C1 segment of cervical spinal cord (tissue), 14 donors: ENCODE measurements at regions not wholly inside any gene's neighbourhood (a gene's known extent, or its start where the extent isn't known, plus 50 kb on each side); places are given as distances from the start of the nearest gene placed in this dataset.
"Not testable (repeated sequence)": the region's sequence is repeated elsewhere in the genome, so short reads cannot be mapped to it uniquely, and the experiment has no call there.

Experiments used
- DNase-seq, 14 donors: peaks; one replicate each; lab custom pipeline; 2025; lab: John Stamatoyannopoulos, UW

GRCh38 chr1:213584272-213584671 lies 403.5 kb upstream of the PROX1 start:
- DNase-seq = no peak

GRCh38 chr1:213585402-213585801 lies 402.4 kb upstream of the PROX1 start:
- no peak for DNase-seq

GRCh38 chr1:213585959-213586586 lies 401.7 kb upstream of the PROX1 start:
- DNase-seq = no peak

- no peak for DNase-seq
Measured at GRCh38 chr1:213586587-213586972, 401.2 kb upstream of the PROX1 start.

- no peak for DNase-seq
Measured at GRCh38 chr1:213596729-213597128, 391.0 kb upstream of the PROX1 start.

- DNase-seq = no peak
Measured at GRCh38 chr1:213598263-213598662, 389.5 kb upstream of the PROX1 start.

GRCh38 chr1:213600879-213601278 lies 386.9 kb upstream of the PROX1 start:
- DNase-seq = no peak

- not testable (repeated sequence) for DNase-seq
Measured at GRCh38 chr1:213601705-213602104, 386.1 kb upstream of the PROX1 start.

GRCh38 chr1:213602796-213603486 lies 384.8 kb upstream of the PROX1 start:
- no peak for DNase-seq

GRCh38 chr1:213604477-213604876 lies 383.3 kb upstream of the PROX1 start:
- DNase-seq = peak in 1 of 14 donors; percentile 40

GRCh38 chr1:213605732-213606131 lies 382.0 kb upstream of the PROX1 start:
- no peak for DNase-seq

- DNase-seq = peak in 1 of 14 donors; percentile 60
Measured at GRCh38 chr1:213606252-213606820, 381.4 kb upstream of the PROX1 start.

- DNase-seq = no peak
Measured at GRCh38 chr1:213613549-213613948, 374.2 kb upstream of the PROX1 start.

GRCh38 chr1:213615226-213615916 lies 372.4 kb upstream of the PROX1 start:
- peak in 1 of 14 donors; percentile 73 for DNase-seq

GRCh38 chr1:213617133-213617532 lies 370.6 kb upstream of the PROX1 start:
- DNase-seq = no peak

GRCh38 chr1:213618094-213618493 lies 369.7 kb upstream of the PROX1 start:
- DNase-seq = no peak

GRCh38 chr1:213619026-213619425 lies 368.7 kb upstream of the PROX1 start:
- no peak for DNase-seq

GRCh38 chr1:213621077-213621476 lies 366.7 kb upstream of the PROX1 start:
- no peak for DNase-seq

- no peak for DNase-seq
Measured at GRCh38 chr1:213622365-213623063, 365.3 kb upstream of the PROX1 start.

- DNase-seq = no peak
Measured at GRCh38 chr1:213623064-213623581, 364.6 kb upstream of the PROX1 start.

- DNase-seq = no peak
Measured at GRCh38 chr1:213623862-213624261, 363.9 kb upstream of the PROX1 start.

- DNase-seq = not testable (repeated sequence)
Measured at GRCh38 chr1:213636778-213637177, 351.0 kb upstream of the PROX1 start.
